Fibroblast of skin of left quadriceps (primary cell): ENCODE measurements at regions not wholly inside any gene's neighbourhood (a gene's known extent, or its start where the extent isn't known, plus 50 kb on each side); places are given as distances from the start of the nearest gene placed in this dataset.
"Not testable (repeated sequence)": the region's sequence is repeated elsewhere in the genome, so short reads cannot be mapped to it uniquely, and the experiment has no call there.

Experiments
- DNase-seq, 2 experiments: peaks; one replicate each; pipeline ENCODE4 v3.0.0-alpha.2; 2013; ENCODE audit warnings: low read depth in 2 of 2

DNA sequence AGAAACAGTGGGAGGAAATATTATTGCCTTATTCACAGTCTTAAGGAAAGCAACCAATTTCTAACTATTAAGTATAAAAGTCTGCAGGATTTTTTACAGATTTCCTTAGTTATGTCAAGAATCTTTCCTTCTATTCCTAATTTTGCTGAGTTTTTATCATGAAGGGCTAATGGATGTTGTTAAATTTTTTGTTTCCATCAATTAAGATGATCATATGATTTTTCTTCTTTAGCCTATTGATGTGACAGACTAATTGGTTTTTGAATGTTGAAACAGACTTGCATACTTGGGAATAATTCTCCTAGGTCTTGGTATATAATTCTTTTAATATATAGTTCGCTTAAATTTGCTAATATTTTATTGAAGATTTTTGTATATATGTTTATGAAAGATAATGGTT lies 569.1 kb upstream of the KCND2 start:
- DNase-seq = no peak

DNA sequence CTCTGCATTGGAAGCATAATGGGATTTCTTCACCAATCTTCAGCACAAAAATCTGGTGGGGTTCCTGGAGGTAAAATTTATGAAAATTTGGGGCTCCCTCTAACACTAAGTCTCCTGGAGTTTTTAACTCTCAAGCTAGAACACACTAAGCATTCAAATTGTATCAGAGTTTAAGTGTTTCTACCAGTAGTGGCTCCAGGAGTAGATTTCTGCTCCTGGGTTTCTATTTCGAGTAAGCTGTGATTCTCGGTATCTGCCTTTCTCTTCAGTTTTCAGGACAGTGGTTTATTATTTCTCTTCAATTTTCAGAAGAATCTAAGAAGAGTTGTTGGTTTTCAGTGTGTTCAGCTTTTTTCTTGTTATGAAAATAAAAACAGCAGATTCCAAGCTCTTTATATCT lies 566.4 kb upstream of the KCND2 start:
- no peak for DNase-seq

DNA sequence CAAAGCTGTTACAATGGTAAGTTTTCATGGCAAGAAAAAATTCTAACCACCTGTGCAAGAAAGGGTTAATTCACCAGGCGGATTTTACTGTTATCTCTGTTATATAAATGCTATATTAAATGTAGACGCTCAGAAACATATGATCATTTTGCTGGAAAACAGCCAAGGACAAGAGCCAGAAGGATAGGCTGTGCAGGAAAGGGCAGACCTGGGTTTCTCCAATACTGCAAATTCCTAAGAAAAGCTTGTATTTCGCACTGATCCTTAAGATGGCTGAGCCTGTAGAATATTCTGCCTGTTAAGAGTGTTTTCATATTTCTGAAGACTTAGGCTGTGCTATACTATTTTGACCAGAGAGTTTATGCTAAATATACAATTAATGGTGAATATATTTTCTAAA lies 564.1 kb upstream of the KCND2 start:
- DNase-seq = no peak

DNA sequence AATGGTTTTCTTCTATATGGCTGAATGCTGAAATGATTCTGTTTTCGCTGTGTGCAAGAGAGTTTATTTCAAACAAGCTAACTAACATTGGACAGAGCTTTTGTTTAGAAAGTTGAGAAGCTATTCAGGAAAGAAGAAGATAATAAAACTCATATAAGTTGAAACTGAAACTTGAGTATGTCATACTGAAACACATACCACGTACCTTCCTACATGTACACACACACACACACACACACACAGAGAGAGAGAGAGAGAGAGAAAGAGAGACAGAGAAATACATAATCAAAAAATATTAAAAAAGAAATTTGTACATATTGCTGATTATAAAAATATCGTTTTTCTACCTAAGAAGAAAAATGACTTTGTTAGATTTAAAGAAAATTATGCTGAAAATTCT lies 561.9 kb upstream of the KCND2 start:
- no peak for DNase-seq

DNA sequence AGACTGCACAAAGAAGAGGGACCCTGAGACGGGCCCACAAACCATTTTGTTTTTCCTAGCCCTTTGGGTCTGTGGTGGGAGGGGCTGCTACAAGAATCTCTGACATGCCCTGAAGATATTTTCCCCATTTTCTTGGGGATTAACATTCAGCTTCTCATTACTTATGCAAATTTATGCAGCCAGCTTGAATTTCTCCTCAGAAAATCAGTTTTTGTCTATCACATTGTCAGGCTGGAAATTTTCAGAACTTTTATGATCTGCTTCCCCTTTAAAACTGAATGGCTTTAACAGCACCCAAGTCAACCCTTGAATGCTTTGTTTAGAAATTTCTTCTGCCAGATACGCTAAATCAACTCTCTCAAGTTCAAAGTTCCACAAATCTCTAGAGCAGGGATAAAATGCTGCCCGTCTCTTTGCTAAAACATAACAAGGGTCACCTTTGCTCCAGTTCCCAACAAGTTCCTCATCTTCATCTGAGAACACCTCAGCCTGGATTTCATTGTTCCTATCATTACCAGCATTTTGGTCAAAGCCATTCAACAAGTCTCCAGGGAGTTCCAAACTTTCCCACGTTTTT lies 560.0 kb upstream of the KCND2 start:
- DNase-seq = no peak

DNA sequence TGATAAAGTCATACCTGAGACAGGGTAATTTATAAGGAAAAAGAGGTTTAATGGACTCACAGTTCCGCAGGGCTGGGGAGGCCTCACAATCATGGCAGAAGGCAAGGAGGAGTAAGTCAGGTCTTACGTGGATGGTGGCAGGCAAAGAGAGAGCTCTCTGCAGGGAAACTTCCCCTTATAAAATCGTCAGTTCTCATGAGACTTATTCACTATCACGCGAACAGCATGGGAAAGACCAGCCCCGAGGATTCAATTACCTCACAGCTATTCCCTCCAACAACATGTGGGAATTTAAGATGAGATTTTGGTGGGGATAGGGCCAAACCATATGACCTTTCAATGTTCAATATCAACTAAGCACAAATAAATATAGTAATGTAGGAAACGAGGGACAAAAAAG lies 559.4 kb upstream of the KCND2 start:
- no peak for DNase-seq

DNA sequence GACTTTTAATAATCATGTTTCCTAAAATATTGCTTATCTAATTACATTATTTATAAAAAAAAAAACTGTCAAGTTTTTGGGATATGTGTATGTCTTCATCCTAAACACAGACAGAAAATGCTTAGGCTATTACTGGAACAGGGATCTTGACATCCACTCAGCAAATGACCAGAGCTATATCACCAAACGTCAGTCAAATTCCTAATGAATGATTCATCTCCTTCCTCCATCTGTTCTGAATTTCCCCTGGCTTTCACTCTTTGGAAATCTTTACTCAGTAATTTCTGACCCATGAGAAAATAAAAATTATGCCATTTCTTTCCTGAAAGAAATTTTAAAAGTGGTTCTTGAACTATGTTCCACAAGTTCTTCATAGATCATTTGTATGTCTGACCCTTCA lies 552.4 kb upstream of the KCND2 start:
- DNase-seq = peak; percentile 80 to 82

DNA sequence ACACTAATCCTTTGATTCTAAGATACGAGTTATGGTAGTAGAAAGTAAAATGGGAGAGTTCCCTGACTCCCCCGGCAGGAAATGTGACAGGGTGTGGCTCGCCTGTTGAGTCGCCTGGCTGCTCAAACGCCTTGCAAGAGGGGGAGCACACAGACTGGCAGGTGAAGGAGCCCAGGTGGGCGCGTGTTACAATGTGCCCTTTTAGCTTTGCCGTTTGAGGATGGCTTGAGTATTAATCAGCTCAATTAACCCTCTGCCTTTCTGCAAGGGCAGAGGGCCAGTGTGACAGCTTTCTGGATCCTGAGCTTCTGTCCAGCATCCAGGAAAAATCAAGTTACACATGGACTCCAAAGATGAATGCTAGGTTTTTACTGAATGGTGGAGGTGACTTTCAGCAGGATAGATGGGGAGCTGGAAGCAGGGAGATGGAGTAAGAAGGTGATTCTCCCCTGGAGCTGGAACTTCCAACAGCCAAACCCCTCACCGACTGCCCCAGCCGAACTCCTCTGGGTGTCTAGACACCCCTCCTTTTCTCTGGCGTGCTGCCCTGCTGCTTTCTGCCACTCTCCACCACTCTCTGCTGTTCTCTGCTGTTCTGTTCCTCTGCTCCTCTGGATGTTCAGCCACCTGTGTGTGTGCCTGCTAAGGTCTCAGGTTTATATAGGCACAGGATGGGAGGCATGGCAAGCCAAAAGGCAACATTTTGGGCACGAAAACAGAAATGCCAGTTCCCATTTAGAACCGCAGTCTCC lies 548.8 kb upstream of the KCND2 start:
- DNase-seq = no peak

DNA sequence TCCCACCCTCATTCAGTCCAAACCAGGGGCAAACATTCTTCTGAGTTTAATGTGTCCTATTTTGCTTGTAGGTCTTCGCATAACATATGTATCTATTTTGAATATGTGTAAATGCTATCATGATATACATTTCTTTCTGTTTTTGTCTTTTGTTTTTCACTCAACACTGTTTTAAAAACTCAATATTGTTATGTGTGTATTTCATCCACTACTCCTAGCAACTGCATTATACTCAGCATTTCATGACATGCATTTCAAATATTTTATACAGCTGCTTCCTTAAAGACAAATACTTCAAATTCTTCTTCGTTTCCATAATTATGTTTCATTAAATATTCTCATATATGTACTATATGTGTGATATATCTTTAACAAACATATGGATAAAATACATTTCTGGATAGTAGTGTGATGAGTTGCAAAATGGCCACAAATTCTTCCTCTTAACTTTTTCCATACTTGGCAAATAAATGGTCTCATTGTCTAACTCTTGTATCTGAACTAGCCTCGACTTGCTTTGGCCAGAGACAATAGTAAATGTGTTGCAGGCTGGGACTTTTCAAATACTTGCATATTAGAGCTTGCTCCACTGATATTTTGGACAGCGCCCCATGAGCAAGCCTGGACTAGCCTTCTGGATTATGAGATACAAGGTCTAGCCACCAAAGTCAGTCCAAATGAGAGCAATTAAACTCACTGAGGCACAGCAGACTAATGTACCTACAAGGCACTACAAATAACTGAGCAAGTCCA lies 539.7 kb upstream of the KCND2 start:
- no peak for DNase-seq

DNA sequence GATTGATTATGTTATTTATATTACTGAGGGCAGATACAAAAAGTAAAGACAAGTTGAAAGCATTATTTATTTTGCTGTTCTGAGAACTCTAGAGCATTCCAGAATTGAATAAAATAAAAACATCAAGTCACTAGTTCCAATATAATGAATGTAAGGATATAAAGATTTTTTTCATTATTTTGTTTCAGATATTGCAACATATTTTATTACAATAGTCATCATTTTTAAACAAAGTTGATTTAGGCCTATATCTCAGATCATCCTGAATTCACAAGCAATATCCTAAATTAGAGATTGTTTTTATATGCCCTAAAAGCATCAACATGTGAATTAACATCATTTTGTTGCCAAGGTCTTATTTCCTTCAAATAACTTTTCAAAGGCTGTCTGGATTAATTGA lies 535.6 kb upstream of the KCND2 start:
- DNase-seq = no peak

DNA sequence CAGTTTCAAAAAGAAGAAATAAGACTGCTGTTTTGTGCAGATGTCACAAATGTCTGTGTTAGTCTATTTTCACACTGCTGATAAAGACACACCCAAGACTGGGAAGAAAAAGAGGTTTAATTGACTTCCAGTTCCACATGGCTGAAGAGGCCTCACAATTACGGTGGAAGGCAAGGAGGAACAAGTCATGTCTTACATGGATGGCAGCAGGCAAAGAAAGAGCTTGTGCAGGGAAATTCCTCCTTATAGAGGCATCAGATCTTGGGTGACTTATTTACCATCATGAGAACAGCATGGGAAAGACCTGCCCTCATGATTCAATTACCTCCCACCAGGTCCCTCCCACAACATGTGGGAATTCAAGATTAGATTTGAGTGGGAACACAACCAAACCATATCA lies 527.7 kb upstream of the KCND2 start:
- DNase-seq = not testable (repeated sequence)

DNA sequence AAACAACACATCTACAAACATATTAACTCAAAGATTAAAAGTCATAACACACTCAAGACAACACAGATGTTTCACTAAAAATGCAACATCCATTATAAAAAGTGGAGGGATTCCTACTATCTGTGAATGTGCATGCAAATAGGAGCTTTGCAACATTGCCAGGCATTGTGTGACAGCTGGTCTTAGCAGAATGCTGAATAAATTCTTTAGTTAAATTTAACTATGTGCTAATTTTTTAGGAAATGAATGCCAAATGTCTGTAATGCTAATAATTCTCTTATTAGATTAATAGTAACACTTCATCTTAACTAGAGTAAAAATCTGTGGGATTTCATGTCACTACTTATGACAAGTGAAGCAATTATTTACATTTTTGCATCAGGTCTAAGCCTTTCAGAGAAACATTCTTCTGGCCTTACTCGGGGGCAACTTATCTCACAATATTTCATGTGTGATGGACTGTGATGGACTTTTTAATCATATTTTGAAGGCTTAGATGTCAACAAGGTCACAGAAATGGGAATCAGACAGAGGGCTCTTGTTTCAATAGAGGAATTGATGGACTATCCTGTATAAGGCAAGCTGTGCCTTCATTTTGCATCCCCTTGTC lies 524.6 kb upstream of the KCND2 start:
- DNase-seq = no peak

DNA sequence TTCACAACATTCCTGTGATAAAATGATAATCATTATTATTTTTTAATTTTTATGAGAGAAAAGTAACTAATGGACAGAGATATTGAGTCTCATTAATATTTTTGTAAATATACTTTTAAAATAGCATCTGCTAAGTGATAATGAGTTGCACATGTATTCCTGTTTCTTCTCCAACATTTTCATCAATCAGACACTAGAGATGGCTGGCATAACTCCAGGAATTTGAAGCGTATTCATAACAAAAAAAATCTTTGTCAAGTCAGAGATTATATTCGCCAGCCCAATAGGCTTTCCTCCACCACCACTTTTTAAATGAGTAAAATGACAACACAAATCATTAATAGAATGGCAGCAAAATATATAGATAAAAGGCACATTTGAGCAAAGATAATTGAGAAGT lies 524.0 kb upstream of the KCND2 start:
- DNase-seq = peak; percentile 13 to 25

DNA sequence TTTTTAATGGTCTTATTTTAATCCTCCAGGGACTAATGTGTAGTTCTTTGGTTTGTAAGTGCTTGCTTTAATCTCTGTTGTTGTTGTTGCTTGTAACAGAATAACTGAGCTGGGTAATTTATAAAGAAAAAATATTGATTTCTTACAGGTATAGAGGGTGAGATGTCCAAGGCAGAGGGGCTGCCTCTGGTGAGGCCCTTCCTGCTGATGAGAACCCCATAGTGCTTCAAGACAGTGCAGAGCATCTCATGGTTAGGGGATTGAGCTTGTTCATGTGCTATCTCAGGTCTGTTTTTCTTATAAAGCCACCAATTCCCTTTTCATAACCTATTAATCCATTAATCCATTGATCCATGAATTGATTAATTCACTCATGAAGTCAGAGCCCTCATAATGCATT lies 516.3 kb upstream of the KCND2 start:
- DNase-seq = no peak

DNA sequence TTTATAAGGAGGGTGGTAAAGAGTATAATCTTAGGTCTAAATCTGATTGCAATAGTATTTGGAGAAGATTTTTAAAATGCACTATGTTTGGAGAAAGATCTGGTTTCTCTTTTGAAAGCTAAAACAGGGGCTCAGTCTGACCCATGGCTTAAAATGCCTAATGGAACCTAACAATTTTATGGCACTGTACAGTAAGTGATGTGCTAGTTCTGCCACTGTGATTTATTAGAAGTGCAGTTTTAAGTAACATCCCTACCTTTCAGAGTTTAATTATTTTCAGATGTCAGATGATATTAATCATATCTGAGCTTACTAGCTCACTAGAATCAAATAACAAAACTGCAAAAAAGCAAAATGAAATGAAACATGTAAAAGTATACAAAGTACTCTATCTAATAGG lies 514.7 kb upstream of the KCND2 start:
- no peak for DNase-seq

DNA sequence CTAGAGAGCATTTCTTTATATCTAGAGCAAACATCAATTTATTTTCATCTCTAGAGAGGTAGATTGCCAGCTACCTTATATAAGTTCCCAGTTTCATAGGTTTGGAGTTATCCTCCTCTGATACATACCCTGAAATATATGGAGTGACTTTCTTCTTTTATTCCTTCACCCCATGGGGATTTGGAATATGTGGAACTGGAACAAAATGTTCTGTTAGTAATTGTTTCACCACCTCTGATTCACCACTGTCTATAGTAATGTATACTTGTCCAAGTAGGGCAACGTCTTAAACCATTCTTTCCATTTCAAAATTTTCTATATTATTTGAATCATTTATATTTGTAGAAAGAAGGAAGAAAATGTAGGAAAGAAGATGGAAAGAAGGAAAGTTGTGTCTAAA lies 511.2 kb upstream of the KCND2 start:
- DNase-seq = no peak

DNA sequence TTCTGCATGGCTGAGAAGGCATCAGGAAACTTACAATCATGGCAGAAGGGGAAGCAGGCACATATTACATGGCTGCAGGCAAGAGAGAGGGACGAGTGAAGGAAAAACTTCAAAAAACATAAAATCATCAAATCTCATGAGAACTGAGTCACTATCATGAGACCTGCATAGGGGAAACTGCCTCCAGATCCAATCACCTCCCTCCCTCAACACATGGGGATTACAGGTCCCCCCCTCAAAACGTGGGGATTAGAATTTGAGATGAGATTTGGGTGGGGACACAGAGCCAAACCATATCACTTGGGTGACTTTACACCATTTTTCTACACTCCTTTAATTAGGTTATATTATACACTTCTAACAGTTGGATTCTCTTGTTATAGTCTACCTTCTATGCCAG lies 490.7 kb upstream of the KCND2 start:
- no peak for DNase-seq

DNA sequence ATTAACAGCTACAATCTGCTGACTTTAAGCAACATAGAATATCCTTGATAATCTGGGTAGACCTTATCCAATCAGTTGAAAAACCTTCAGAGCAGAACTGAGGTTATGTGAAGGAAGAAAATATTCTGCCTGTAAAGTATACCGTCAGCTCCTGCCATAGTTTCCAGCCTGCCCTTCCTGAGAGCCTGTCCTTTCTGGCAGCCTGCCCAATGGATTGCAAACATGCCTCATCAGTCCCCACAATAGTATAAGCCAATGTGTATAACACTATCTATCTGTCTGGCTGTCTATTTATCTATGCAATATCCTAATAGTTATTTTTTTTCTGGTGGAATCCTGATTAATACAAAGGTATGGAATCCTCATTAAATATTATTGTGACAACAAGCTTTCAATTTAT lies 489.2 kb upstream of the KCND2 start:
- DNase-seq = peak; percentile 0 to 4

DNA sequence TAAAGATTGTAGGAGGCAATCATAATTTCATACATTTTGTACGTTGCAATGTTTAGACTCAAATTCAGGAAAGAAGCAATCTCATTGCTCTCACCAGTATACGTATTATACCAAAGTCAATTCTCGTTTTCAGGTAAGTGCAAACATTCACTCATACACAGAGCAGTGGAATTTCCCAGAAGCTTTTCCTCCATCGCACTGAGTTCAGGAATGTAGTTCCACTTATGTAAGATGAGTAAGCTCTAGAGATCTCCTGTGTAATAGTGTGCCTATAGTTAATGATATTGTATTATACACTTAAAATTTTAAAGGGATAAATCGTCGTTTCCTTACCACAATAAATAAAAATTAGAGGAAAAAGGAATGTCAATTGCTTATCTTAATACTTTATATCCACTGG lies 470.8 kb upstream of the KCND2 start:
- DNase-seq = no peak

DNA sequence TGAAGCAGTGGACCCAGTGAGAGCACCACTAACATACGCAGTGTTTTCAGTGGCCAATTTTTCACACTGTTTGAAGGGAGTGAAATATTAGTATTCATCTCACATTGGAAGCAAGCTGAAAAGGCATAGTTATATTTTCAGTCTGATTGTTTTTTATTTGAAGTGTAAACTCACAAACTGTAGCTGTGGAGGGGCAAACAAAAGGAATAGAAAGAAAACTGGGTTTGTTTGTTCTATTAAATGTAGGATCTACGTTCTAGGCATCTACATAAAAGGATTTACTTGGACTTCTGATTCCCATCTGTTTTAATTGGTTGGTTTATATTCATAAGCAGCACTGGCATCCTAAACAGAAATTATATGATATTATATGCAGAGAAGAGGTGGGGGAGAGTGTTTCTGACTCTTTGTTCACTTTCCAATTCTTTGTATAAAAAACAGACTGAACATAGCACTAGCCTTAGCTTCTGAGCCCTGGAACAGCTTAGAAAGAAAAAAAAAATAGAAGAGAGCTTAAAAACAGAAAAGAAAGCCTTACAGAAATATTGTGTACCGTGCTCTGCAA lies 447.8 kb upstream of the KCND2 start:
- no peak for DNase-seq

DNA sequence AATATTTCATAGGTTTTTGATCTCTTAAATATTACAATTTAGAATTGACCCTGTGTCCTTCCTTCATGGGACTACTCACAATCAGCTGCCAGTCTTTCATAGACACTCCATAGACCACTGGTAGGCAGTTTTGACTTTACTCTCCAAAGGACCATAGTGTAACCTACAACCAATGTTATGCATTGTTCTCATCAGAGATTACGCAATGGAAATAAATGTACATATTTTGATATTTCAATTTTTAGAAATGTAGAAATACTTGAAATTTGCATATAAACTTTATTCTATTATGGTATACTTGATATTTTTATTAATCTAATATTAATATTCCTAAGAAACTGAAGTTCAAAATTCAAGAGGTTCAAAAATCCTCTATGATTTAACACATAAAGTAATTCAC lies 446.4 kb upstream of the KCND2 start:
- no peak for DNase-seq

DNA sequence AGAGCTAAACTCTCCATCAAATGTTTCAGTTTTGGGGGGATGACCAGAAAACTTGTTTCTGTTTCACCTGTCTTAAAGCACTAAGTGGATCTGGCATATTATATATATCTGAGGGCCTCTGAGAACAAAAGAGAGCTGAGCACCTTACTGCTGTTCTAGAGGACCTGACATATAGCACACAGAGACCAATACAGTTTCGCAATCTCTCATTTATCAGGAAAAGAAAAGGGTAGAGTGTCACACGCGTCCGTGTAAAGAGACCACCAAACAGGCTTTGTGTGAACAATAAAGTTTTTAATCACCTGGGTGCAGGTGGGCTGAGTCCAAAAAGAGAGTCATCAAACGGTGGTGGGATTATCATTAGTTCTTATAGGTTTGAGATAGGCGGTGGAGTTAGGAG lies 434.5 kb upstream of the KCND2 start:
- DNase-seq = no peak

DNA sequence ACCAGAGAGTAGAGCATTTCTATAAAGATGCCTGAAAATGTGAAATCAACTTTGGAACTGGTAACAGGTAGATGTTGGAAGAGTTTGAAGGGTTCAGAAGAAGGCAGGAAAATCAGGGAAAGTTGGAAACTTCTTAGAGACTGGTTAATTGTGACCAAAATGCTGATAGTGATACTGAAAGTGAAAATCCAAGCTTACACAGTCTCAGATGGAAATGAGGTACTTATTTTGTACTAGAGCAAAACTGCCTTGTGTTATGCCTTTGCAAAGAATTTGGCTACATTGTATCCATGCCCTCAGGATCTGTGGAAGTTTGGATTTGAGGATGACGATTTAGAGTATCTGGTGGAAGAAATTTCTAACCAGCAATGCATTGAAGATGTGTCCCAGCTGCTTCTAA lies 430.6 kb upstream of the KCND2 start:
- no peak for DNase-seq
